ENCODE measurements at regions not wholly inside any gene's neighbourhood (a gene's known extent, or its start where the extent isn't known, plus 50 kb on each side); places are given as distances from the start of the nearest gene placed in this dataset.
"Not testable (repeated sequence)": the region's sequence is repeated elsewhere in the genome, so short reads cannot be mapped to it uniquely, and the experiment has no call there.

DNA sequence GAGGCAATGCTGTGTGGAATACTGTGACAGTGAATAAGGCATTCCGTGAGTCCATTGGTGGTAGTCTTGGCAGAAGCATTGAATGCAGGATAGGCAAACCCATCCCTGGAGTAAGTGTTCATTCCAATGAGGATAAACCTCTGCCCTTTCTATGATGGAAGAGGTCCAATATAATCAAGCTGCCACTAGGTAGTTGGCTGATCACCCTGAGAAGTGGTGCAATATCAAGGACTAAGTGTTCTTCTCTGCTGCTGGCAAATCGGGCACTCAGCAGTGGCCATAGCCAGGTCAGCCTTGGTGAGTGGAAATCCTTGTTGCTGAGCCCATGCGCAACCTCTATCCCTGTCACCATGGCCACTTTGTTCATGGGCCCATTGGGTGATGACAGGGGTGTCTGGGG is 70.1 kb downstream of the FBXO4 start:
- no peak overlapping the region for H3K4me3 ChIP-seq (ENCODE audit: low read depth, low read length)
- TF ChIP-seq, protein P1, sequence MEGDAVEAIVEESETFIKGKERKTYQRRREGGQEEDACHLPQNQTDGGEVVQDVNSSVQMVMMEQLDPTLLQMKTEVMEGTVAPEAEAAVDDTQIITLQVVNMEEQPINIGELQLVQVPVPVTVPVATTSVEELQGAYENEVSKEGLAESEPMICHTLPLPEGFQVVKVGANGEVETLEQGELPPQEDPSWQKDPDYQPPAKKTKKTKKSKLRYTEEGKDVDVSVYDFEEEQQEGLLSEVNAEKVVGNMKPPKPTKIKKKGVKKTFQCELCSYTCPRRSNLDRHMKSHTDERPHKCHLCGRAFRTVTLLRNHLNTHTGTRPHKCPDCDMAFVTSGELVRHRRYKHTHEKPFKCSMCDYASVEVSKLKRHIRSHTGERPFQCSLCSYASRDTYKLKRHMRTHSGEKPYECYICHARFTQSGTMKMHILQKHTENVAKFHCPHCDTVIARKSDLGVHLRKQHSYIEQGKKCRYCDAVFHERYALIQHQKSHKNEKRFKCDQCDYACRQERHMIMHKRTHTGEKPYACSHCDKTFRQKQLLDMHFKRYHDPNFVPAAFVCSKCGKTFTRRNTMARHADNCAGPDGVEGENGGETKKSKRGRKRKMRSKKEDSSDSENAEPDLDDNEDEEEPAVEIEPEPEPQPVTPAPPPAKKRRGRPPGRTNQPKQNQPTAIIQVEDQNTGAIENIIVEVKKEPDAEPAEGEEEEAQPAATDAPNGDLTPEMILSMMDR (IDR thresholded peaks at IDR 0.05; ENCODE audit: control insufficient read depth, extremely low read depth, insufficient read depth): no peak
- no peak for DNase-seq (ENCODE audit: low read depth)

DNA sequence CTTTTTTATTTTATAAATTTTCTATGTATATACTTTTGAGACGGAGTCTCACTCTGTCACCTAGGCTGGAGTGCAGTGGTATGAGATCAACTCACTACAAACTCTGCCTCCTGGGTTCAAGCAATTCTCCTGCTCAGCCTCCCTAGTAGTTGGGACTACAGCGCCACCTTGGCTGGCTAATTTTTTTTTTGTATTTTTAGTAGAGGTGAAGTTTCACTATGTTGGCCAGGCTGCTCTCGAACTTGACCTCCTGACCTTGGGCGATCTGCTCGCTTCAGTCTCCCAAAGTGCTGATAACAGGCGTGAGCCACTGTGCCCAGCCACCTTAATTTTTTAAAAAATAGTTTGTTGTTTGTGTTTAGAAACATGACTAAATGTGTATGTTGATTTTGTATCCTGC is 76.6 kb downstream of the FBXO4 start:
- TF ChIP-seq, protein P1 (IDR thresholded peaks at IDR 0.05; ENCODE audit: control insufficient read depth, extremely low read depth, insufficient read depth): no peak
- no peak overlapping the region for H3K4me3 ChIP-seq (ENCODE audit: low read depth, low read length)
- no peak for DNase-seq (ENCODE audit: low read depth)

DNA sequence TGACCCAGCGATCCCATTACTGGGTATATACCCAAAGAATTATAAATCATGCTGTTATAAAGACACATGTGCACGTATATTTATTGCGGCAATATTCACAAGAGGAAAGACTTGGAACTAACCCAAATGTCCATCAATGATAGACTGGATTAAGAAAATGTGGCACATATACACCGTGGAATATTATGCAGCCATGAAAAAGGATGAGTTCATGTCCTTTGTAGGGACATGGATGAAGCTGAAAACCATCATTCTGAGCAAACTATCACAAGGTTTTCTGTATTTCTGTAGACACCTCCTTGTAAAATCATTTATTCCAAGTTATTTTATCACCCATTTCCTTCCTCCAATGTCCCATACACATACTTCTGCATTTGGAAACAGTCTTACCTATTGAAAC is 78.8 kb downstream of the FBXO4 start:
- DNase-seq (ENCODE audit: low read depth); H3K4me3 ChIP-seq (ENCODE audit: low read depth, low read length): not testable (repeated sequence)

DNA sequence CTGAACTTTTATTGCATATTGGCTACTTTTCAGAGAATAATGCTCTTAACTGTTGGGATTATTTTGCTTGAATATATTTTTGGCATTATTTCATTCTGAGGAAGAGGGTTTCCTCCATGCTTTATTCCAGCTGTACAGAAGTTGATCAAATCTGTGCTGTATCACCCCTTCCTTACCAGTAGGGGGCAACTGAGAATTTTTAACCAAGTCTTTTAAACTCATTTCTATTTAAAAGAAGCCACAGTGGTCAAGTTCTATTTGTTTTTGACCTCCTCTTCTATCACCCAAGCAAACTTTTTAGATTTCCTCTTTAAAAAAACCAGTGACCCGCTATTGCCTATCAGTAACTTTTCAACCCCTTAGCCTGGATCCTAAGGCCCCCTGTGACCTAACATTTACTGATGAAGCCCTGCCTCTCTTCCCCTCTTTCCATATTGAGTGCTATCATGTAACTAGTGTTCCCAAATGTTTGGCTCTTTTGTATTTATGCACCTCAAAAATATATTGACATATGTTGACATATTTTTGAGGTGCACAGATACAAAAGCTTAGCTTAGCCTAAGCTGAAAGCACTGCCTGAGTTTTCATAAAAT is 80.6 kb downstream of the FBXO4 start:
- H3K4me3 ChIP-seq (ENCODE audit: low read depth, low read length): no peak overlapping the region
- no peak for DNase-seq (ENCODE audit: low read depth)
- TF ChIP-seq, protein P1 (IDR thresholded peaks at IDR 0.05; ENCODE audit: control insufficient read depth, extremely low read depth, insufficient read depth): peak; percentile 63

DNA sequence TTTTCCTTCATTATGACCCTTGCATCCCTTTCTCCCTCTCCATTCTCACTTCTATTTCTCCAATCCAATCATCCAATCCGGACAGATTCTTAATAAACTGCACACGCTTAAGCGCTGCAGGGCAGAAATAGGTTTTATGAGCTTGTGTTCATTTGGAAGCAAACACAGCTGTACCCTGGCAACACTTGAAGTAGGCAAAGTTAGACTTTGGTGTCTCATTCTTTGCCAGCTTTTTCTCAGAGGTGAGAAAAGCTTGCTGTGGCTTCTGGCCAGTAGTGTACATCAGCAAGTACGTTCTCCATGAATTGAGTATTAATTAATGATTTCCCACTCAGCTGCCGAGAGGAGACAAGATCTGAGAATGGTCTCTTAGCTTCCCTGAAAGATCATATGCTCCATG is 88.5 kb downstream of the FBXO4 start:
- peak overlapping the region; percentile 3; the same call in 1 of the 2 replicates for H3K4me3 ChIP-seq (ENCODE audit: low read depth, low read length)
- TF ChIP-seq, protein P1 (IDR thresholded peaks at IDR 0.05; ENCODE audit: control insufficient read depth, extremely low read depth, insufficient read depth): no peak
- peak; percentile 97 for DNase-seq (ENCODE audit: low read depth)

DNA sequence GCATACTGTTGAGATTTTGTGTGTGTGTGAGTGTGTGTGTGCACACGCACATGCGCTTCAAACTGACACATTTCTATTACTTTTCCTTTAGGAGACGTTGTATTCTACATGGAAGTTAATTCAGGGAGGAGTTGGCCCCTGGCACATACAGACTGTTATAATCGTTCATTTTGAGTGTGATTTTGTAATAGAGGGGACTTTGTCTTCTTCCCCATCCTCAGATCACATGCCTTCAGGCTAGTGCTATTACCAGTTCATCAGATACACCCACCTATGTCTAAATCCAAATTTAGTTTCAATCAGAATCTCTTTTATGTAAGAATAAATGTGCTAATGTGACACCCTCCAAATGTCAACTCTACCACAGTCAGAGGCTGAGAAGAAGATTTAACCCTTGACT is 90.2 kb downstream of the FBXO4 start:
- no peak for DNase-seq (ENCODE audit: low read depth)
- TF ChIP-seq, protein P1 (IDR thresholded peaks at IDR 0.05; ENCODE audit: control insufficient read depth, extremely low read depth, insufficient read depth): no peak
- H3K4me3 ChIP-seq (ENCODE audit: low read depth, low read length): no peak overlapping the region

DNA sequence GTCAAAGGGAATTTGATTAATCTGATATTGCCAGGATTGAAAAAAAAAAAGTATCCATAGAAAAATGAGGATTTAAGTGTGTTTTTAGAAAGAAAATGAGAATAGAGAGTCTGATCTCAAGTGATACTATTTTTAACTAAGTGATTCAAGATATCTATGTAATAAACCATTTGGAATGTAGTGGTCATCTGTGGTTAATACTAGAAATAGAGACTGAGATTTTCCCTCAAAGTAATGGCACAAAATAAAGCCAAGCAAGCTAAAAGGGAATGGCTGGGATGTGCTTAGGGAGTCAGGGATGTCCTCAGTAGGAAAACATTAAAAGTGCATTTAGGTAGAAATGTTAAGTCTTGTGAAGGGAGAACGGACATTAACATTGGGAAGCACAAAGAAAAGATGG is 90.6 kb downstream of the FBXO4 start:
- no peak for DNase-seq (ENCODE audit: low read depth)
- TF ChIP-seq, protein P1 (IDR thresholded peaks at IDR 0.05; ENCODE audit: control insufficient read depth, extremely low read depth, insufficient read depth): no peak
- H3K4me3 ChIP-seq (ENCODE audit: low read depth, low read length): no peak overlapping the region
